Activated CD4-positive, alpha-beta memory T cell treated with anti-CD3 and anti-CD28 coated beads, Interleukin-2, amount 10 ng/mL, durations not matched to agents 7 days and 5 days (primary cell): ENCODE measurements at regions not wholly inside any gene's neighbourhood (a gene's known extent, or its start where the extent isn't known, plus 50 kb on each side); places are given as distances from the start of the nearest gene placed in this dataset.
"Not testable (repeated sequence)": the region's sequence is repeated elsewhere in the genome, so short reads cannot be mapped to it uniquely, and the experiment has no call there.

Experiments
- CTCF ChIA-PET: fragments of 350-600 bp; sonication (Branson Sonifier 250); formaldehyde crosslinking; loops from one replicate; lab custom pipeline; 2021; ENCODE audit warnings: antibody characterized with exemption, inconsistent platforms; lab: Charles Lee
- POLR2A ChIA-PET: fragments of 350-600 bp; sonication (Branson Sonifier 250); formaldehyde crosslinking; loops from one replicate; lab custom pipeline; 2021; ENCODE audit warnings: antibody characterized with exemption; lab: Charles Lee
- DNase-seq: peaks from one replicate; pipeline ENCODE4 v3.0.0-alpha.2; 2020
- H3K27ac Mint-ChIP-seq: one replicate; pipeline ENCODE4 v1.8.0; 2021; ENCODE audit warnings: mild to moderate bottlenecking, mixed read lengths
- H3K27me3 Mint-ChIP-seq: one replicate; pipeline ENCODE4 v1.8.0; 2021; ENCODE audit warnings: mixed read lengths
- H3K36me3 Mint-ChIP-seq: one replicate; pipeline ENCODE4 v1.8.0; 2021; ENCODE audit warnings: low read depth, mixed read lengths
- H3K4me1 Mint-ChIP-seq: one replicate; pipeline ENCODE4 v1.8.0; 2021; ENCODE audit warnings: mixed read lengths
- H3K4me3 Mint-ChIP-seq: one replicate; pipeline ENCODE4 v1.8.0; 2021; ENCODE audit warnings: mild to moderate bottlenecking, mixed read lengths
- H3K9me3 Mint-ChIP-seq: one replicate; pipeline ENCODE4 v1.8.0; 2021; ENCODE audit warnings: mixed read lengths

DNA sequence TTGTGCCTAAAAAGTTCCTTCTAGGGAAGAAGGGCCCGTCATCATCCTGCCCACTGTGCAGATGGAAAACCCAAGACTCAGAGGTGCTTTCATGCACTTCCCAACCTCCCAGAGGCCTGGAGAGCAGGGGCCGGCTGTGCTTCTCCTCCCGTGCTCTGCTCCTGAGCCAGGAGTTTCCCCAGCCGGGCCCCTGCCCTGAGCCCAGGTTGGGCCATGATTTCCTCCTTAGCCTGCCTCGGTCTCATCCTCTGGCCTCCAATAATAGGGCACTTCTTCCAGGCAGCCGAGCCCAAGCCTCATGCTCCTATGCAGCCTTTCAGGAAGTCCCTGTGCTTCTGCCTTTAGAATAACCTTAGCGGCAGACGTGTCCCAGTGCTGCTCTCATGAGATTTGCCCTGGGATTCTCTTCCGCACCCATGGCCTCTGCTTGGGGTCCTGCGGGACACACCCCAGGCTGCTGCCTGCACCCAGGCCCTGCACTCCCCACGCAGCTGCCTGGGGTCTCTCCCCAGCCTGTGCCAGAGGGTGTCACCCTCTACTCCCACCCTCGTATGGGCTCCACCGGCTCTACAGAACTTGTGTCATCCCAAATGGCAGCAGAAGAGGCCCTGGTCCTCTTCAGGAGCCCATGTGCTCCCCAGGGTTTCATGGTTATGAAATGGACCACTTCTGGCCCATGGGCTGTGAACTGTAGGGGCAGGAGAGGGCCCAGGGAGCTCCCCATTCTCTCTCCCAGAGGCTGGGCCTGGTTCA, 359.3 kb downstream of the ADGRD1 start:
- POLR2A ChIA-PET = no interaction called here

DNA sequence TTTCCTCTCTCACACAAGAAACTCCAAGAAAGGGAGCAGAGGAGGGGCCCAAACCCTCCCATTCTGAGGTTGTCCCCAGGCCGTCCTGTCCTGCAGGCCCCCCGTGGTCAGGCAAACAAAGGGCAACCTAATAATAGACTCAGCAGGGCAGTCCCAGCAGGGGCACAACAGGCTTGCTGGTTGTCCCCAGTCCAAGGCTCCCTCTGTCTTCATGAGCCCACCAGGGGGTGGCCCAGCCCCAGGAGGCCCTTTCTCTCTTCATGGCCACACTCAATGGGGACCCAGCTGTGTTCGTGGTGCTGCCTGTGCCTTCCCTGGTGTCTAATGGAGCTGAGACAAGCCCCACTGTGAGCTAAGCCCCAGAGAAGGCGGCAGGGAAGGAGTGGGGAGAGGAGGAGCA, 359.9 kb downstream of the ADGRD1 start:
- POLR2A ChIA-PET = no interaction called here
- H3K27ac Mint-ChIP-seq = no peak overlapping the region
- no peak for DNase-seq
- peaks cover 11% of the 10 kb centered on the region for H3K9me3 Mint-ChIP-seq
- H3K36me3 Mint-ChIP-seq = no peaks in the 10 kb centered on the region
- H3K4me3 Mint-ChIP-seq = no peak overlapping the region
- H3K4me1 Mint-ChIP-seq = peaks cover 11% of the 10 kb centered on the region
- CTCF ChIA-PET = no interaction called here
- peaks cover 4% of the 10 kb centered on the region for H3K27me3 Mint-ChIP-seq

More for the DNA sequence above, 359.3 kb downstream of the ADGRD1 start:
- no peaks in the 10 kb centered on the region for H3K36me3 Mint-ChIP-seq
- CTCF ChIA-PET = no interaction called here
- H3K27ac Mint-ChIP-seq = no peak overlapping the region
- peaks cover 11% of the 10 kb centered on the region for H3K4me1 Mint-ChIP-seq
- H3K27me3 Mint-ChIP-seq = peaks cover 1% of the 10 kb centered on the region
- DNase-seq = no peak
- H3K9me3 Mint-ChIP-seq = peaks cover 6% of the 10 kb centered on the region
- H3K4me3 Mint-ChIP-seq = no peak overlapping the region

DNA sequence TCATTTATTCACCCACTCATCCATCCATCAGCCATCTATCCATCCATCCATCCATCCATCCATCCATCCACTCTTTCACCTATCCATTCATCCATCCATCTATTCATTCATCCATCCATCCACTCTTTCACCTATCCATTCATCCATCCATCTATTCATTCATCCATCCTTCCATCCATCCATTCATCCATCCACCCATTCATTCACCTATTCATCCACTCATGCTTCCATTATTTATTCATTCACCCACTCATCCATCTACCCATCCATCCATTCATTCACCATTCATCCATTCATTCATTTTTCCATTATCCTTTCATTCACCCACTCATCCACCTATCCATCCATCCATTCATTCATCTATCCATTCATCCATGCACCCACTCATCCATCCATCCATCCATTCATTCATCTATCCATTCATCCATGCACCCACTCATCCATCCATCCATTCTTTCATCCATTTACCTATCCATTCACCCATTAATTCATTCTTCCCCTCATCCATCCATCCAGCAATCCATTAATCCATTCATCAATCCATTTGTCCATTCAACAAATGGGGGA, 360.9 kb downstream of the ADGRD1 start:
- H3K4me1 Mint-ChIP-seq = peaks cover 11% of the 10 kb centered on the region
- peaks cover 4% of the 10 kb centered on the region for H3K27me3 Mint-ChIP-seq
- no peak overlapping the region for H3K4me3 Mint-ChIP-seq
- H3K27ac Mint-ChIP-seq = no peak overlapping the region
- DNase-seq = no peak
- no peaks in the 10 kb centered on the region for H3K36me3 Mint-ChIP-seq
- CTCF ChIA-PET = no interaction called here
- POLR2A ChIA-PET = no interaction called here
- H3K9me3 Mint-ChIP-seq = peaks cover 11% of the 10 kb centered on the region

DNA sequence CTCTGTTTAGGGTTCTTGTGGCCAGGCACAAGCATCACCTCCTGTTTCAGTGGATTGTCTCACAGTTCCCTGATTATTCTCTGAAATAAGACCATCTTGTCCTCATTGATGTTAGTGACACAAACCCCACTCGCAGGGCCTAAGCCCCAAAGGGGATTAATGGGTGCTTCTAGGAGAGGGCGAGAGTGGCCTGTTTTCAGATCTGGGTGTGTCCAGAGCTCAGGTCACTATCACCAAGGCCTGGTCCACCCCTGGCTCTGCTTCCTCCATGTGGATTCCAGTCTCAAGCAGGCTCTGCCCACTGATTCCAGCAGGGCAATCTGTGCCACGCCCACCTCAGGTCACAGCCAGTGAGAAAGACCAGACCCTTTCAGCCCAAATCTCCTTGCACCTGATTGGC, 361.9 kb downstream of the ADGRD1 start:
- ChIA-PET CTCF (no interaction called here), POLR2A (no interaction called here)
- Mint-ChIP-seq H3K4me3 (no peak overlapping the region), H3K4me1 (peaks cover 11% of the 10 kb centered on the region), H3K9me3 (peaks cover 13% of the 10 kb centered on the region), H3K27ac (no peak overlapping the region), H3K36me3 (no peaks in the 10 kb centered on the region), H3K27me3 (peaks cover 2% of the 10 kb centered on the region)
- DNase-seq = no peak

DNA sequence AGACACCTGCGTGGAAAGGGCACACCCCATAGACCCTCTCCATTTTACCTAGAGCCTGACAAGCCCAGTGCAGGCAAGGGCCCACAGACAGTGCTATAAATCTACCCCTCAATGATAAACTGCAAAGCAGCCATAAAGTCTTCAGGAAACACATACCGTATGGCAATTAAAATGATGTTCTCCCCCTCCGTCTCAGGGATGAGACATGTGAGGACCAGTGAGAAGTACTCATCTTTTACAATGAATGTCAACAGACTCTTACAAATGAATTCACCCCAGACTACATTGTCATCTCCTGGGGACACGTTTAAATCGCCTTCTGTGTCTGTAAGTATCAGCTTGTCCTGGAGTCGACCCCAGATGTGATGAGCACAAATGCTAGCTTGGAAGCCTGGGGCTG, 362.7 kb downstream of the ADGRD1 start:
- no peaks in the 10 kb centered on the region for H3K36me3 Mint-ChIP-seq
- H3K4me1 Mint-ChIP-seq = peaks cover 9% of the 10 kb centered on the region
- ChIA-PET POLR2A (no interaction called here), CTCF (no interaction called here)
- no peak overlapping the region for H3K4me3 Mint-ChIP-seq
- peaks cover 2% of the 10 kb centered on the region for H3K27me3 Mint-ChIP-seq
- no peak for DNase-seq
- H3K9me3 Mint-ChIP-seq = peaks cover 15% of the 10 kb centered on the region
- no peak overlapping the region for H3K27ac Mint-ChIP-seq

DNA sequence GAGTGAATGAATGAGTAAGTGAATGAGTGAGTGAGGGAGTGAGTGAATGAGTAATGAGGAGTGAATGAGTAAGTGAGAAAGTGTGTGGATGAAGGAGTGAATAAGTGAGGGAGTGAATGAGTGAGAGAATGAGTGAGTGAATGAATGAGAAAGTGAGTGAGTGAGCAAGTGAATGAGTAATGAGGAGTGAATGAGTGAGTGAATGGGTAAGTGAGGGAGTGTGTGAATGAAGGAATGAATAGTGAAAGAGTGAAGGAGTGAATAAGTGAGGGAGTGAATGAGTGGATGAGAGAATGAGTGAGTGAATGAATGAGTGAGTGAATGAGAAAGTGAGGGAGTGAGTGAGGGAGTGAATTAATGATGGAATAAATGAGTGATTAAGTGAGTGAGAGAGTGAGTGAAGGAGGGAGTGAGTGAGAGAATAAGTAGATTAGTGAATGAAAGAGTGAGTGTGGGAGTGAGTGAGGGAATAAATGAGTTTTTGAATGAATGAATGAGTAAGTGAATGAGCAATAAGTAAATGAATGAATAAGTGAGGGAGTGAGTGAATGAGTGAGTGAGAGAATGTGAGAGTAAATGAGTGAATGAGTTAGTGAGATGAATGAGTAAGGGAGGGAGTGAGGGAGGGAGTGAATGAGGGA, 364.5 kb downstream of the ADGRD1 start:
- H3K4me1 Mint-ChIP-seq = no peaks in the 10 kb centered on the region
- CTCF ChIA-PET = no interaction called here
- no peaks in the 10 kb centered on the region for H3K36me3 Mint-ChIP-seq
- no peak overlapping the region for H3K27ac Mint-ChIP-seq
- POLR2A ChIA-PET = no interaction called here
- H3K9me3 Mint-ChIP-seq = peaks cover 17% of the 10 kb centered on the region
- DNase-seq = no peak
- no peak overlapping the region for H3K4me3 Mint-ChIP-seq
- peaks cover 2% of the 10 kb centered on the region for H3K27me3 Mint-ChIP-seq

DNA sequence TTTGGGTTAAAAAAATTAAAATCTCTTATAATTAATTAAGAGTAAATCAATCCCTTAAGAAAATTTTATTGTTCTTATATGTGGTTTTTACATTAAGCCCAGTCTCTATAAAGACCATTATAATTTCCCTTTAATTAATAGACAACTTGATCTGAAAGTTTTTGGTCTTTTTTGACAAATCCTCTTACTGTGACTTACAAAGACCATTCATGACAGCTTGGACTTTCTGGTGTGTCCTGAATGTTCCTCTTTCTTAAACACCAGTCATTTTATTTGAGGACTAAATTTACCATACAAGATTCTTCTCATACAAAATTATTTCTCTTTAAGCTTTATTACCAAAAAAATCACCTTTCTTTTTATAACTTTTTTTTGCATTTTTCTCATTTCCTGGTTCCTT, 368.3 kb downstream of the ADGRD1 start:
- H3K27me3 Mint-ChIP-seq = peaks cover 2% of the 10 kb centered on the region
- ChIA-PET POLR2A (no interaction called here), CTCF (no interaction called here)
- no peaks in the 10 kb centered on the region for H3K4me1 Mint-ChIP-seq
- peaks cover 14% of the 10 kb centered on the region for H3K9me3 Mint-ChIP-seq
- no peak for DNase-seq
- no peak overlapping the region for H3K4me3 Mint-ChIP-seq
- no peak overlapping the region for H3K27ac Mint-ChIP-seq
- no peaks in the 10 kb centered on the region for H3K36me3 Mint-ChIP-seq

DNA sequence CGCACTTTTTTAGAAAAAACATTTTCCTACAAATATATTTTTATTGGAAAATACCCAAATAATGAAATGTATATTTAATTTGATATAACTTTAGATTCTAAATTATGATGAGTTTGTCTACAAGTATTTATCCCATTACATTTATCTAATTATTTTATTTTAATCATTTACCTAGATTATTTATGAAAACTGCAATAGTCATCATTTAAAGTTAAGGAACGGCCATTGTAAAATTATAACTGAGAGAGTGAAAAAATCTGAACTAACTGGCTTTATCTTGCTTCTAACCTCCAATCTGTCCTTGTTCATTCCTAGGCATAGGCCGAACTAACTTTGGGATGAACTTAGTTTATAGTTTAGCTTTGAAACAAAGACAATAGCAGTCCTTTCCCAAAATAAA, 368.8 kb downstream of the ADGRD1 start:
- H3K4me3 Mint-ChIP-seq, POLR2A ChIA-PET, H3K36me3 Mint-ChIP-seq, H3K27ac Mint-ChIP-seq, H3K27me3 Mint-ChIP-seq, CTCF ChIA-PET, H3K4me1 Mint-ChIP-seq, DNase-seq: not testable (repeated sequence)
- H3K9me3 Mint-ChIP-seq = peaks cover 14% of the 10 kb centered on the region

DNA sequence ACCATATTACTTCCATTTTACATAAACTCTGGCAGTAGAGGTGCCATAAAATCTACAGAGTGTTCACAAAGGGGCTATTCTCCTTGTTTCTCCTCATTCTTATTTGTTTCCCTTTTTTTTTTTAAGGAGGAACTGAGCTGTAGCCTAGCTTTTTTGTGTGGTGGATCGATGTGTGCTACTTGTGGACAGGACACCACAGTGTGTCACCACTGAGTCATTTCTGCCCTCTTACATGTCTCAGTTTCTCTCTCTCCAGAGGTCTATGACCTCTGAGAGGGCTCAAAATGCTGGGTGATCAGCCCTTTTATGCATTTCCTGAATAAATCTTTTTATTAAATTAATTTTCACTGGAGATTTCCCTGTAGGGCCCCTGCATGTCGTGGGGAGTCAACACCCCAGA, 370.2 kb downstream of the ADGRD1 start:
- H3K4me3 Mint-ChIP-seq = no peak overlapping the region
- H3K36me3 Mint-ChIP-seq = no peaks in the 10 kb centered on the region
- peaks cover 6% of the 10 kb centered on the region for H3K9me3 Mint-ChIP-seq
- no peaks in the 10 kb centered on the region for H3K27me3 Mint-ChIP-seq
- DNase-seq = no peak
- no peak overlapping the region for H3K27ac Mint-ChIP-seq
- CTCF ChIA-PET = no interaction called here
- POLR2A ChIA-PET = no interaction called here
- no peaks in the 10 kb centered on the region for H3K4me1 Mint-ChIP-seq

DNA sequence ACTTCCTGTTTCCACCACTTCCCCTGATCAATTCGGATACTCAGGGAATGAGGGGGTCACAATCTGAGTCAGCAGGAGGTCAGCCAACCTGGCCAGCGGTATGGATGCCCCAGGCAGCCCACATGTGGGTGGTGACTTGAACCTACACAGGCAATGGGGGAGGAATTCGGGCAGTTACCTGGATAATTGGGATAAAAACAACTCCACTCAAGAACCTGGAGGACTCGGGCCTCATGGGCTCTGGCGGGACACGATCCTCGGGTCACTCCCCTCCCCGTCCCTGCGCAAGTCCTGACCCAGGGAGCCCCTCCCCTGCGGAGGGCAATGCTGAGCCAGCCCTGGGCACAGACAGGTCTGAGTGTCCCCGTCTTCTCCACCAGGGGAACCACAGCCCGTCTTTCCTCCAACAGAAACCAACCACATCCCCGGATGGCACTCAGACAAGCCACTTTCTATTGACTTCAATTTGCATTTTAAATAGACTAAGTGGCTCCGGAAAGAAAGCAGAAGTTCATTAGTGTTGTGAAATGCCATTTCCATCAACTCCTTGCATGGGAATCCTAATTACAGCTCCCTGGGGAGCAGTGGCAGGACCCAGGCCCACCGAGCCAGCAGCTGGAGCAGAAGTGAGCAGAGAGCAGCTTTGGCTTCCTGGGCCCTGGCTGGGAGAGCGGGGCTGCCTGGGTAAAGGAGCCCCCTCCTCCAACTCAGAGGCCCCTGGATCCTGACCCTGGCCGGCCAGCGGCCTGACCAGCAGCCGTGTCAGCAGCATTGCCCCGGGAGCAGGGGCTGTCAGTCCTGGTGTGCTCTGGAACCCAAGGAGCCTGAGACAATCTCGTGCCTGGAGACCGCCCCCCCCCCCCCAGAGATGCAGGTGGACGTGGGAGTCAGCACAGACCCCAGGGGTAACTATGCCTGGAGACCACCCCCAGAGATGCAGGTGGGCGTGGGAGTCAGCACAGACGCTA, 374.1 kb downstream of the ADGRD1 start:
- Mint-ChIP-seq H3K9me3 (no peaks in the 10 kb centered on the region), H3K4me1 (no peaks in the 10 kb centered on the region), H3K27me3 (no peaks in the 10 kb centered on the region), H3K36me3 (no peaks in the 10 kb centered on the region), H3K27ac (no peak overlapping the region), H3K4me3 (no peak overlapping the region)
- DNase-seq = no peak
- CTCF ChIA-PET = no interaction called here
- POLR2A ChIA-PET = no interaction called here

DNA sequence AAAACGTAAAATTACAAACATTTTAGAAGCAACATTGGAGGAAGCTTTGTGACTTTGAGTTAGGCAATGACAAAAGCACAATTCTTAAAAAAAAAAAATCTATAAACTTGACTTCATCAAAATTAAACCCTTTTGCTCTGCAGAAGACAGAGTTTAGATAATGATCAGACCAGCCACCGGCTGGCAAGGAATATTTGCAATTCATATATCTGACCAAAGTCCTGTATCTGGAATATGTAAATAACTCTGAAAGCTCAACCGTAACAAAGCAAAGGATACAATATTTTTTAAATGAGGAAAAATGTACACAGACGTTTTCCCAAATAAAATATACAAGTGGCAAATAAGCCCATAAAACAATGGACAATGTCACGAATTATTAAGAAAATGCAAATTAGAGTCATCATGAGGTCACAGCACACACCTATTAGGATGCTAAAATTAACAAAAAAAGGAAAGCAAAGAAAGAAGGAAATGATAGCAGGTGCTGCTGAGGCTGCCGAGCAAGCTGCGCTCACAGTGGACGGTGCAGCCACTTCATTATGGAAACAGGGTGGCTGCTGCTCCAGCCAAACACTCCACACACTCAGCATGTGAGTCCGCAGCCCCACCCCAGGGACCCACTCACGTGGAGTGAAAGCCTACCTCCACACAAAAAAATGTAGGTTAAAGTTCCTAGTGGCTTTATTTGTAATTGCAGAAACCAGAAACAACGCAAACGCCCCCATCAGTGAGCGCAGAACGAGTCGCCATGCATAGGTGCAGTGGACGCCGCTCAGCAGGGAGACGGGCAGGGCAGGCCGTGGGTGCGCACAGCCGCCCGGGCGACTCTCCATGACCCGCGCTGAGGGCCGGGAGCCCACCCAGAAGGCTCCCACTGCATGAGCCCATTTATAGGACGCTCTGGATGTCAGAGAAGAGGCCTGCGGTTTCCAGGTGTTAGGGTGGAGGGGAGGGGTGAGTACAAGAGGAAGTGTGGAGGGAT, 375.4 kb downstream of the ADGRD1 start:
- H3K4me3 Mint-ChIP-seq, CTCF ChIA-PET, H3K9me3 Mint-ChIP-seq, H3K36me3 Mint-ChIP-seq, DNase-seq, H3K27me3 Mint-ChIP-seq, H3K4me1 Mint-ChIP-seq, POLR2A ChIA-PET, H3K27ac Mint-ChIP-seq: not testable (repeated sequence)

DNA sequence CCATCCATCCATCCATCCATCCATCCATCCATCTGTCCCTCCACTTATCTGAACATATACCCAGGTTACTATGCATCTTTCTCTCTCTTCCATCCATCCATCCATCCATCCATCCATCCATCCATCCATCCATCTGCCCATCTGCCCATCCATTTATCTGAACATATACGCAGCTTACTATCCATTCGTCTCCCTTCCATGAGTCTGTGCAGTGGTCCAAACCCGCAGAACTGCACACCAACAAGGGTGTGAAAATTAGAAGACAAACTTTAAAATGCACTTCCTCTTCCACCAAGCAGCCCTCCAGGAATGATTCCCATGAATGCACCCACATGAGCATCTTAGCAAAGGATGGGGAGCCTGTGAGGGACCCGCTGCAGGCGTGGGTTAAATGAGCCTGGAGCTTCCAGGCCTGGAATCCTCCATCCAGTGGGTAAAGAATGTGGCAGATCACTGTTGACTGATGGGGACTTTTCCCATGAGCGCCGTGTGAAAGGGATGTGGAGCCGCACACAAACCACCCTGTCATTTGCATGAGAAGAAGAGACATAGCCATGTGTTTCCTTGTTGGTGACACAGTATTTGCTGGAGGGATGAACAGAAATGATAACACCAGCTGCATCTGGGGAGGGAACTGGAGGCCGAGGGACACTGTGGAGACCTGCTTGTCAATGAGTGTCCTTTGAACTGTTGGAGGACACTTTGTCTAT, 376.6 kb downstream of the ADGRD1 start:
- Mint-ChIP-seq H3K4me1 (no peaks in the 10 kb centered on the region), H3K36me3 (no peaks in the 10 kb centered on the region)

More for the DNA sequence above, 376.6 kb downstream of the ADGRD1 start:
- Mint-ChIP-seq H3K4me3 (no peak overlapping the region), H3K27me3 (no peaks in the 10 kb centered on the region), H3K9me3 (no peaks in the 10 kb centered on the region), H3K27ac (no peak overlapping the region)
- no peak for DNase-seq
- ChIA-PET CTCF (no interaction called here), POLR2A (no interaction called here)
